GM12878 (cell line): ENCODE measurements at regions not wholly inside any gene's neighbourhood (a gene's known extent, or its start where the extent isn't known, plus 50 kb on each side); places are given as distances from the start of the nearest gene placed in this dataset.

ENCODE experiments used
- ATAC-seq: fragments of 200-7000 bp; cut with Tn5 transposase; 3 replicates; pipeline ENCODE4 v1.9.1; 2020; ENCODE audit warnings: mild to moderate bottlenecking, moderate library complexity
- BruUV-seq: library from RNA; stranded (reverse); fragments of 400-500 nt; replicated peaks from 2 replicates; lab custom pipeline; 2021; lab: Mats Ljungman, UMichigan
- CTCF ChIA-PET: fragments of 300-600 bp; sonication (Branson Sonifier 250); formaldehyde crosslinking; extraction: SDS; loops from one replicate; lab custom pipeline; 2021; ENCODE audit warnings: inconsistent platforms; lab: Yijun Ruan, JAX
- POLR2A ChIA-PET: fragments of 350-600 bp; formaldehyde crosslinking; extraction: SDS; loops from one replicate; lab custom pipeline; 2021; ENCODE audit warnings: inconsistent platforms; lab: Charles Lee
- RAD21 ChIA-PET: fragments of 300-600 bp; sonication (Branson Sonifier 250); formaldehyde crosslinking; loops from one replicate; lab custom pipeline; 2023; ENCODE audit warnings: antibody characterized with exemption; ENCODE audit not compliant: unreplicated experiment; lab: Charles Lee
- SMC1A ChIA-PET: fragments of 300-600 bp; sonication (Branson Sonifier 250); formaldehyde crosslinking; loops from one replicate; lab custom pipeline; 2023; ENCODE audit not compliant: unreplicated experiment, uncharacterized antibody; lab: Charles Lee
- DNase-seq: peaks from one replicate; pipeline ENCODE4 v3.0.0-alpha.2; 2011; ENCODE audit warnings: low read depth, low spot score
- FAIRE-seq: peaks from 3 replicates; lab custom pipeline; 2011; peaks lifted over from hg19 to GRCh38; lab: Jason Lieb, UNC
- H2AFZ ChIP-seq: 2 replicates; pipeline ENCODE4 v1.6.0; 2011; ENCODE audit warnings: low read depth, low read length, control low read depth; ENCODE audit not compliant: control insufficient read depth
- H3K27ac ChIP-seq: 2 replicates; pipeline ENCODE4 v1.5.1; 2011; ENCODE audit warnings: control low read depth; ENCODE audit not compliant: control insufficient read depth, insufficient read depth
- H3K27me3 ChIP-seq, 2 experiments: replicated peaks in 1 of 2; 2 replicates each; pipeline versions ENCODE4 v1.6.0 to v1.6.1; 2011; ENCODE audit warnings: low read length in 1 of 2; ENCODE audit not compliant: control insufficient read depth in 2 of 2, insufficient read depth in 2 of 2
- H3K36me3 ChIP-seq, 2 experiments: 2 replicates each; pipeline ENCODE4 v1.5.1; 2011; ENCODE audit warnings: low read length in 1 of 2; ENCODE audit not compliant: control insufficient read depth in 2 of 2, insufficient read depth in 2 of 2
- H3K4me1 ChIP-seq: 2 replicates; pipeline ENCODE4 v1.6.1; 2011; ENCODE audit warnings: mild to moderate bottlenecking, low read length, moderate library complexity, mixed read lengths; ENCODE audit not compliant: control insufficient read depth, insufficient read depth
- H3K4me2 ChIP-seq: 2 replicates; pipeline ENCODE4 v1.6.0; 2011; ENCODE audit warnings: control low read depth; ENCODE audit not compliant: control insufficient read depth, insufficient read depth
- H3K4me3 ChIP-seq: fragments of 200-600 bp; sonication (generic); 2 replicates; pipeline ENCODE4 v1.5.1; 2016
- H3K79me2 ChIP-seq: 2 replicates; pipeline ENCODE4 v1.6.0; 2011; ENCODE audit warnings: low read length; ENCODE audit not compliant: control insufficient read depth, insufficient read depth
- H3K9ac ChIP-seq: 2 replicates; pipeline ENCODE4 v1.8.0; 2011; ENCODE audit warnings: low read length, control low read depth, mixed read lengths; ENCODE audit not compliant: control insufficient read depth, insufficient read depth
- H3K9me3 ChIP-seq: replicated peaks from 3 replicates; pipeline ENCODE4 v1.5.1; 2011; ENCODE audit warnings: mild to moderate bottlenecking, low read length; ENCODE audit not compliant: control insufficient read depth, insufficient read depth
- H4K20me1 ChIP-seq: 2 replicates; pipeline ENCODE4 v1.6.0; 2011; ENCODE audit not compliant: control insufficient read depth, insufficient read depth
- ASH2L ChIP-seq: fragments of 300-600, 200-600 bp; sonication (generic); IDR thresholded peaks from 2 replicates; pipeline ENCODE4 v1.6.1; 2017; ENCODE audit warnings: low read depth, mild to moderate bottlenecking, borderline replicate concordance
- BCL11A ChIP-seq: IDR thresholded peaks from 2 replicates; pipeline ENCODE4 v1.6.1; 2011; ENCODE audit warnings: low read depth, low read length
- CBFB ChIP-seq: IDR thresholded peaks from 2 replicates; pipeline ENCODE4 v1.6.1; 2016; ENCODE audit warnings: antibody characterized with exemption, low read depth
- CEBPB ChIP-seq, 2 experiments: fragments of 150-350 bp in 1 of 2; IDR thresholded peaks; 2 replicates each; pipeline ENCODE4 v1.6.1; 2012 to 2014; ENCODE audit warnings: low read depth in 2 of 2, low read length in 2 of 2, borderline replicate concordance in 1 of 2, inconsistent platforms in 1 of 2
- EP300 ChIP-seq, 2 experiments: fragments of 150-350 bp in 1 of 2; IDR thresholded peaks; 2 replicates each; pipeline ENCODE4 v1.6.1; 2011 to 2012; ENCODE audit warnings: low read depth in 2 of 2, low read length in 2 of 2, borderline replicate concordance in 1 of 2, improper control_type of control experiment in 1 of 2, inconsistent platforms in 1 of 2; ENCODE audit not compliant: control insufficient read depth in 1 of 2
- FOS ChIP-seq: IDR thresholded peaks from 3 replicates; pipeline ENCODE4 v1.6.1; 2011; ENCODE audit warnings: borderline replicate concordance; ENCODE audit not compliant: insufficient read length; ENCODE audit errors: extremely low read depth
- IKZF2 ChIP-seq, 2 experiments: fragments of 450-650 bp; IDR thresholded peaks; 2 replicates each; pipeline ENCODE4 v1.6.1; 2017; ENCODE audit warnings: mild to moderate bottlenecking in 2 of 2, moderate library complexity in 2 of 2
- IRF4 ChIP-seq: IDR thresholded peaks from 2 replicates; pipeline ENCODE4 v1.6.1; 2011; ENCODE audit warnings: low read depth, low read length
- JUND ChIP-seq: IDR thresholded peaks from 2 replicates; pipeline ENCODE4 v1.6.1; 2012; ENCODE audit warnings: low read depth, mild to moderate bottlenecking, low read length, improper control_type of control experiment, moderate library complexity
- LARP7 ChIP-seq: fragments of 450-650 bp; IDR thresholded peaks from 2 replicates; pipeline ENCODE4 v1.6.1; 2017; ENCODE audit warnings: mild to moderate bottlenecking
- MYC ChIP-seq: IDR thresholded peaks from 2 replicates; pipeline ENCODE4 v1.6.1; 2011; ENCODE audit warnings: mild to moderate bottlenecking, low read length, moderate library complexity, inconsistent platforms; ENCODE audit not compliant: insufficient read depth, insufficient replicate concordance, insufficient read length, severe bottlenecking
- NBN ChIP-seq: fragments of 450-650 bp; IDR thresholded peaks from 2 replicates; pipeline ENCODE4 v1.6.1; 2016
- POLR2AphosphoS5 ChIP-seq: IDR thresholded peaks from 2 replicates; pipeline ENCODE4 v1.6.1; 2011; ENCODE audit warnings: mild to moderate bottlenecking, low read length, inconsistent platforms
- RAD51 ChIP-seq: fragments of 450-650 bp; IDR thresholded peaks from 2 replicates; pipeline ENCODE4 v1.6.1; 2016; ENCODE audit warnings: moderate library complexity, mild to moderate bottlenecking, inconsistent platforms
- SP1 ChIP-seq: IDR thresholded peaks from one replicate; pipeline ENCODE4 v1.6.1; 2011; ENCODE audit warnings: low read depth, low read length
- WGBS: methylation state at CpG from one replicate; pipeline ENCODE4 v1.1.6; 2016; ENCODE audit warnings: low lambda C conversion rate; ENCODE audit not compliant: insufficient replicate concordance, insufficient coverage; ENCODE audit errors: missing lambda C conversion rate; 5-methylcytosine and 5-hydroxymethylcytosine counted together
- in situ Hi-C: fragments of 300-500 bp; cut with MboI; formaldehyde crosslinking; loops from 9 replicates; pipeline ENCODE4 v1.14.3; 2018; ENCODE audit warnings: mixed read lengths
- intact Hi-C: fragments of 100-400 bp; cut with micrococcal nuclease; formaldehyde crosslinking; loops from one replicate; pipeline ENCODE4 v1.14.2; 2022; ENCODE audit not compliant: unreplicated experiment
- TF ChIP-seq, protein P1 (sequence below): fragments of 450-650 bp; IDR thresholded peaks from 2 replicates; pipeline ENCODE4 v1.6.1; 2017; ENCODE audit warnings: borderline replicate concordance
- TF ChIP-seq, protein P2 (sequence below): IDR thresholded peaks from 2 replicates; pipeline ENCODE4 v1.6.1; 2011; ENCODE audit warnings: mild to moderate bottlenecking, low read depth, low read length, moderate library complexity; ENCODE audit not compliant: insufficient replicate concordance
- TF ChIP-seq, protein P3 (sequence below): fragments of 450-650 bp; IDR thresholded peaks from 2 replicates; pipeline ENCODE4 v1.6.1; 2017; ENCODE audit warnings: mild to moderate bottlenecking, low read depth, inconsistent platforms; ENCODE audit not compliant: poor library complexity, severe bottlenecking

DNA sequence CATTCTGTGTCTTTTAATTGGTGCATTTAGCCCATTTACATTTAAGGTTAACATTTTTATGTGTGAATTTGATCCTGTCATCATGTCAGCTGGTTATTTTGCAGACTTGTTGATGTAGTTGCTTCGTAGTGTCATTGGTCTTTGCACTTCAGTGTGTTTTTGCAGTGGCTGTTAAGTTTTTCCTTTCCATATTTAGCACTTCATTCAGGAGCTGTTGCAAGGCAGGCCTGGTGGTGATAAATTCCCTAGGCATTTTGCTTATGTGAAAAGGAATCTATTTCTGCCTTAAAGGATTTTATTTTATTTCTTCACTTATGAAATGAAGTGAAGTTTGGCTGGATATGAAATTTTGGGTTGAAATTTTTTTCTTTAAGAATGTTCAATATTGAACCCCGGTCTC lies 70.2 kb upstream of the CD96 start:
- RAD21 ChIA-PET, result no interaction called here
- Histone ChIP-seq H3K27me3 (no peaks in the 10 kb centered on the region), H3K79me2 (no peaks in the 10 kb centered on the region), H3K9ac (no peak overlapping the region), H3K4me3 (no peak overlapping the region), H3K27ac (no peak overlapping the region), H4K20me1 (no peaks in the 10 kb centered on the region), H3K4me1 (no peaks in the 10 kb centered on the region), H3K4me2 (no peak overlapping the region), H2AFZ (no peak overlapping the region), H3K9me3 (no peaks in the 10 kb centered on the region), H3K36me3 (no peaks in the 10 kb centered on the region)
- CTCF ChIA-PET, result no interaction called here
- intact Hi-C loops, result no loop called here
- POLR2A ChIA-PET, result no interaction called here
- in situ Hi-C loops, result no loop called here
- no TSS peak for BruUV-seq
- DNase-seq (no peak), ATAC-seq (no peak), FAIRE-seq (no peak)
- SMC1A ChIA-PET, result interaction anchor here (1.3 kb wide), 1 partner anchor 14 kb away, joined by 4 read pairs; no protein-coding TSS in a partner anchor
- WGBS, result 9% methylated on average over 2 of the region's 2 CpGs
- TF ChIP-seq POLR2AphosphoS5 (no peak), CEBPB (IDR thresholded peaks at IDR 0.05; ENCODE audit: borderline replicate concordance in 1 of 2, low read depth in 2 of 2, low read length in 2 of 2) (no peak), ASH2L (no peak), JUND (no peak), BCL11A (no peak), LARP7 (no peak), EP300 (IDR thresholded peaks at IDR 0.05; ENCODE audit: borderline replicate concordance in 1 of 2, control insufficient read depth in 1 of 2, low read depth in 2 of 2, low read length in 2 of 2) (no peak), FOS (no peak), RAD51 (no peak), CBFB (no peak), IKZF2 (IDR thresholded peaks at IDR 0.05) (no peak), IRF4 (no peak), SP1 (no peak), MYC (no peak), NBN (no peak)
- TF ChIP-seq, protein P1, sequence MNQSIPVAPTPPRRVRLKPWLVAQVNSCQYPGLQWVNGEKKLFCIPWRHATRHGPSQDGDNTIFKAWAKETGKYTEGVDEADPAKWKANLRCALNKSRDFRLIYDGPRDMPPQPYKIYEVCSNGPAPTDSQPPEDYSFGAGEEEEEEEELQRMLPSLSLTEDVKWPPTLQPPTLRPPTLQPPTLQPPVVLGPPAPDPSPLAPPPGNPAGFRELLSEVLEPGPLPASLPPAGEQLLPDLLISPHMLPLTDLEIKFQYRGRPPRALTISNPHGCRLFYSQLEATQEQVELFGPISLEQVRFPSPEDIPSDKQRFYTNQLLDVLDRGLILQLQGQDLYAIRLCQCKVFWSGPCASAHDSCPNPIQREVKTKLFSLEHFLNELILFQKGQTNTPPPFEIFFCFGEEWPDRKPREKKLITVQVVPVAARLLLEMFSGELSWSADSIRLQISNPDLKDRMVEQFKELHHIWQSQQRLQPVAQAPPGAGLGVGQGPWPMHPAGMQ, result no peak
- TF ChIP-seq, protein P2, sequence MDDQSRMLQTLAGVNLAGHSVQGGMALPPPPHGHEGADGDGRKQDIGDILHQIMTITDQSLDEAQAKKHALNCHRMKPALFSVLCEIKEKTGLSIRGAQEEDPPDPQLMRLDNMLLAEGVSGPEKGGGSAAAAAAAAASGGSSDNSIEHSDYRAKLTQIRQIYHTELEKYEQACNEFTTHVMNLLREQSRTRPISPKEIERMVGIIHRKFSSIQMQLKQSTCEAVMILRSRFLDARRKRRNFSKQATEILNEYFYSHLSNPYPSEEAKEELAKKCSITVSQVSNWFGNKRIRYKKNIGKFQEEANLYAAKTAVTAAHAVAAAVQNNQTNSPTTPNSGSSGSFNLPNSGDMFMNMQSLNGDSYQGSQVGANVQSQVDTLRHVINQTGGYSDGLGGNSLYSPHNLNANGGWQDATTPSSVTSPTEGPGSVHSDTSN, result no peak
- TF ChIP-seq, protein P3, sequence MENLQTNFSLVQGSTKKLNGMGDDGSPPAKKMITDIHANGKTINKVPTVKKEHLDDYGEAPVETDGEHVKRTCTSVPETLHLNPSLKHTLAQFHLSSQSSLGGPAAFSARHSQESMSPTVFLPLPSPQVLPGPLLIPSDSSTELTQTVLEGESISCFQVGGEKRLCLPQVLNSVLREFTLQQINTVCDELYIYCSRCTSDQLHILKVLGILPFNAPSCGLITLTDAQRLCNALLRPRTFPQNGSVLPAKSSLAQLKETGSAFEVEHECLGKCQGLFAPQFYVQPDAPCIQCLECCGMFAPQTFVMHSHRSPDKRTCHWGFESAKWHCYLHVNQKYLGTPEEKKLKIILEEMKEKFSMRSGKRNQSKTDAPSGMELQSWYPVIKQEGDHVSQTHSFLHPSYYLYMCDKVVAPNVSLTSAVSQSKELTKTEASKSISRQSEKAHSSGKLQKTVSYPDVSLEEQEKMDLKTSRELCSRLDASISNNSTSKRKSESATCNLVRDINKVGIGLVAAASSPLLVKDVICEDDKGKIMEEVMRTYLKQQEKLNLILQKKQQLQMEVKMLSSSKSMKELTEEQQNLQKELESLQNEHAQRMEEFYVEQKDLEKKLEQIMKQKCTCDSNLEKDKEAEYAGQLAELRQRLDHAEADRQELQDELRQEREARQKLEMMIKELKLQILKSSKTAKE, result no peak
